GM12875 (cell line): ENCODE measurements at regions not wholly inside any gene's neighbourhood (a gene's known extent, or its start where the extent isn't known, plus 50 kb on each side); places are given as distances from the start of the nearest gene placed in this dataset.

Source experiments
- H3K4me3 ChIP-seq: one replicate; pipeline ENCODE4 v1.5.1; 2011; ENCODE audit warnings: low read depth, low read length, control low read depth
- TF ChIP-seq, protein P1 (sequence below): IDR thresholded peaks from 2 replicates; pipeline ENCODE4 v1.5.1; 2011; ENCODE audit warnings: low read depth, mild to moderate bottlenecking, control low read depth, inconsistent platforms, low read length, moderate library complexity, borderline replicate concordance; ENCODE audit not compliant: insufficient read depth

DNA sequence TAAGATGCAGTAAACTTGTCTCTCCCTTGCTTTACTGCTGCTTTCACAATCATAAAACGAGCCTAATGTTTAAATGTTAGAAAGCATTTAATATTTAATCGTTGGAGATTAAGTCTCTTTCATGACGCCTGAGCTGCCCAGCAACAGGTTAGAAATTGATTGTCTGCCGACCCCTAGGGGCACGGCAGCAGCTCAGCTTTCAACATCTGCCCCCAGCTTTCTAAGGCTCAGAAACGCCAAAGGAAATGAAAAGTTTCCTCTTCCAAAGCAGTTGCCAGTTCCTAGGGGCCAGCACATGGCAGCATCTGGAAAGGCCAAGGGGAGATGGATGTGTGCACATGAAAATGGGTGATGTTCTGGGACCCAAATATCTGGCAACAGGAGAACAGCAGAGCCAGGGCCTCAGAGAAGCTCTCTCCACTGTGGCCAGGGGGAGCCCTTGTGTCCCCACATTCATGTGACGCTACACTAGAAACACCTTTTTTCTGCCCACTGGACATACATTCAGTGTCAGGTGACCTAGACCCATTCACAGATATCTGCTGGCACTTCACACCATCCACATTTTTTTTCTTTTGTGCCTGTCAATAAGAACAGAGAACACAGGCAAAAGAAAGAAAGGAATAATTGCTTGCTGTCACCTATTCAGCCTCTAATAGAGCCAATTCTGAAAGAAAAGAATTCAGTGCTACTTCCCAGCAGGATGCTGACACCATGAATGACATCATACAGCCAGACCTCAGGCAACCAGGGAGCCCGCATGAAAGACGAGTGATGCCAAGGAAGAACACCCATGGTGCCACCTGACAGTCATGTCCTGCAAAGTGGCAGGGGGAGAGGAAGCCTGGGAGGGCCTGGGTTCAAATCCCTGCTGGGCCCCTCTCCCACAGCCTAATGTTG lies 205.0 kb upstream of the TAS2R1 start:
- TF ChIP-seq, protein P1, sequence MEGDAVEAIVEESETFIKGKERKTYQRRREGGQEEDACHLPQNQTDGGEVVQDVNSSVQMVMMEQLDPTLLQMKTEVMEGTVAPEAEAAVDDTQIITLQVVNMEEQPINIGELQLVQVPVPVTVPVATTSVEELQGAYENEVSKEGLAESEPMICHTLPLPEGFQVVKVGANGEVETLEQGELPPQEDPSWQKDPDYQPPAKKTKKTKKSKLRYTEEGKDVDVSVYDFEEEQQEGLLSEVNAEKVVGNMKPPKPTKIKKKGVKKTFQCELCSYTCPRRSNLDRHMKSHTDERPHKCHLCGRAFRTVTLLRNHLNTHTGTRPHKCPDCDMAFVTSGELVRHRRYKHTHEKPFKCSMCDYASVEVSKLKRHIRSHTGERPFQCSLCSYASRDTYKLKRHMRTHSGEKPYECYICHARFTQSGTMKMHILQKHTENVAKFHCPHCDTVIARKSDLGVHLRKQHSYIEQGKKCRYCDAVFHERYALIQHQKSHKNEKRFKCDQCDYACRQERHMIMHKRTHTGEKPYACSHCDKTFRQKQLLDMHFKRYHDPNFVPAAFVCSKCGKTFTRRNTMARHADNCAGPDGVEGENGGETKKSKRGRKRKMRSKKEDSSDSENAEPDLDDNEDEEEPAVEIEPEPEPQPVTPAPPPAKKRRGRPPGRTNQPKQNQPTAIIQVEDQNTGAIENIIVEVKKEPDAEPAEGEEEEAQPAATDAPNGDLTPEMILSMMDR, result no peak
- no peak overlapping the region for H3K4me3 ChIP-seq

DNA sequence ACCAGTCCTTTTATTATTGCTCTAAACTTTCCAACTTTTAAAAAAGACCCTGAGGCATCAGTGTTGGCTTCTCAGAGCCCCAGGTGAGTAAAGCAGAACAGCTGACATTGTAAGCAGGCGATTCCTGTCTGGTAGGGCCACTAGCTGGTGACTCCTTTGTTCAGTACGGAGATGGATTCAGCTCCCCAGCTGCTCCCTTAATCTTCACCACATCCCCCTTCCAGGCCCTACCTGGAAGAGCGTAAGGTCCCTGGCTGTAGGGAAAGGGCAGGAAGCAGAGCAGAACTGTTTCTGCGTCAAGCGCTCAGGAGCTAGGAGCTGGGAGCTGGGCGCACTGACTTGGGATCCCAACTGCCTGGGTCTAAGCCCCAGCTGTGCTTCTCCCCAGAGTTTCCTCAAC lies 203.7 kb upstream of the TAS2R1 start:
- H3K4me3 ChIP-seq, result no peak overlapping the region
- TF ChIP-seq, protein P1, result no peak

DNA sequence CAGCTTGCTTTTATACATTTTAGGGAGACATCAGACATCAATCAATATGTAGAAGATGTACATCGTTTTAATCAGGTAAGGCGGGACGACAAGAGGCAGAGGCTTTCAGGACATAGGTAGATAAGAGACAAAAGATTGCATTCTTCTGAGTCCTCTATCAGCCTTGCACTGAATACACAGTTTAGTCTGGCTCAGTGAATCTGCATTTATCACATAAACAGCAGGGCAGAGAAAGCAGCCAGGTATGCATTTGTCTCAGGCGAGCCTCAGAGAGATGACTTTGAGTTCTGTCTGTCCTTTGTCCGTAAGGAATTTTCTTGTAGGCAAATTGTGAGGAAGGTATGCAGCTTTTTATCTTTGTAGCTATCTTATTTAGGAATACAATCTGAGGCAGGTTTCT lies 202.8 kb upstream of the TAS2R1 start:
- H3K4me3 ChIP-seq, result no peak overlapping the region
- TF ChIP-seq, protein P1, result no peak

DNA sequence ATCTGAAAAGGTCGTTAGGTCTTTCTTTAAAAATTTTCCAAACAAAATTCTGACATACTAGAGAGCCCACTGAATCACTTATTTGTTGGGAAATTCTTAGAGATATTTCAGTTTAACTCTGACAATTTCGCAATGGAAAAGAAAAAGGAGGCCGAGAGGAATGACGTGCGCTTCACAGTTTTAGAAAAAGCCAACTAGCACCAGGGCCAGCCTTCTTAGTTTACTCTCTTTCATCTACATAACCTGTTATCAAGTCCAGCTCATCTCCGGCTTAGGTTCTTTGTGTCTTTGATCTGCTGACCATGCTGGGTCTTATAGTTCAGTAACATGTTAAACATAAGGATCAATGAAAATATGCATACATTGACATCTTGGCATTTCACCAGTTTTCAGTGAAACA lies 201.7 kb upstream of the TAS2R1 start:
- TF ChIP-seq, protein P1, result no peak
- no peak overlapping the region for H3K4me3 ChIP-seq

DNA sequence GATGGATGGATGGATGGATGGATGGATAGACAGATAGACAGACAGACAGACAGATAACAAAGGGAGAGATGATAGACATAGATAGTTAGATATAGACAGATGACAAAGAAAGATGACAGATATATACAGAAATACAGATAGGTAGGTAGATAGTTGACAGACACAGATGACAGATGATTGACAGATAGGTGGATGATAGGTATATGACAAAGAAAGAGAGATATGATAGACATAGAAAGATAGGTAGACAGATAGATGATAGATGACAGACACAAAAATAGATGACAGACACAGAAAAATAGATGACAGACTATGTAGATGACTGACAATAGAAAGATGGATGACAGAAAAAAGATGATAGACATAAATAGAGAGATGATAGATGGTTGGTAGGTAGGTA lies 200.0 kb upstream of the TAS2R1 start:
- TF ChIP-seq, protein P1, result no peak
- no peak overlapping the region for H3K4me3 ChIP-seq

DNA sequence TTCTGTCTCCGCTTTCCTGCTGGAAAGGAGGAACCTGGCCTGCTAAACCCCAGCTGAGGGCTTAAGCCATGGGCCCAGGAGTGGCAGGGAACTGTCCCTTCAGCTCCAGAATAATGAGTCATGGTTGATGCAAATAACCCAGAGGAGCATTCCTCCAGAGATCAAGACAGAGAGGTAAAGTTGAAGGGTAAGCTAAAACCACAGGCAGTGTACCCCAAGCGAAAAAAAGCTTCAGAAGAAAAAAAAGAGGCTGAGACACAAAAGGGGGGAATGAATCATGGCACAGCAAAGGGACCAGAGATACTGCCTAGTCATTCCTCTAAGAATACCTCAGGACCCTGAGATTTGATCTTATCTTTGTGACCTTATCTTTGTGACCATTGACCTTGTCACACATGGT lies 199.5 kb upstream of the TAS2R1 start:
- TF ChIP-seq, protein P1, result no peak
- H3K4me3 ChIP-seq, result no peak overlapping the region
